ENCODE measurements at regions not wholly inside any gene's neighbourhood (a gene's known extent, or its start where the extent isn't known, plus 50 kb on each side); places are given as distances from the start of the nearest gene placed in this dataset.

GRCh38 chr19:31402529-31403316, 53.5 kb upstream of the TSHZ3 start:
- no peak for DNase-seq (ENCODE audit: low read depth in 3 of 3)

- no peak for DNase-seq (ENCODE audit: low read depth in 3 of 3)
These were observed 56.9 kb upstream of the TSHZ3 start for GRCh38 chr19:31406106-31406505.

- no peak for DNase-seq (ENCODE audit: low read depth in 3 of 3)
These were observed 59.4 kb upstream of the TSHZ3 start for GRCh38 chr19:31408460-31409124.

GRCh38 chr19:31413353-31413752, 64.1 kb upstream of the TSHZ3 start:
- DNase-seq (ENCODE audit: low read depth in 3 of 3): no peak

GRCh38 chr19:31415322-31415721, 66.1 kb upstream of the TSHZ3 start:
- no peak for DNase-seq (ENCODE audit: low read depth in 3 of 3)

GRCh38 chr19:31416548-31416947, 67.3 kb upstream of the TSHZ3 start:
- DNase-seq (ENCODE audit: low read depth in 3 of 3): no peak

- DNase-seq (ENCODE audit: low read depth in 3 of 3): no peak
These were observed 68.8 kb upstream of the TSHZ3 start for GRCh38 chr19:31418055-31418454.

GRCh38 chr19:31418692-31419430, 69.6 kb upstream of the TSHZ3 start:
- no peak for DNase-seq (ENCODE audit: low read depth in 3 of 3)

- no peak for DNase-seq (ENCODE audit: low read depth in 3 of 3)
These were observed 70.7 kb upstream of the TSHZ3 start for GRCh38 chr19:31419871-31420445.

- no peak for DNase-seq (ENCODE audit: low read depth in 3 of 3)
These were observed 71.8 kb upstream of the TSHZ3 start for GRCh38 chr19:31421082-31421481.

GRCh38 chr19:31421856-31422255, 72.6 kb upstream of the TSHZ3 start:
- no peak for DNase-seq (ENCODE audit: low read depth in 3 of 3)

- DNase-seq (ENCODE audit: low read depth in 3 of 3): no peak
These were observed 74.7 kb upstream of the TSHZ3 start for GRCh38 chr19:31423896-31424295.

- no peak for DNase-seq (ENCODE audit: low read depth in 3 of 3)
These were observed 75.8 kb upstream of the TSHZ3 start for GRCh38 chr19:31424861-31425620.

- no peak for DNase-seq (ENCODE audit: low read depth in 3 of 3)
These were observed 78.6 kb upstream of the TSHZ3 start for GRCh38 chr19:31427857-31428256.

GRCh38 chr19:31430381-31430780, 81.1 kb upstream of the TSHZ3 start:
- no peak for DNase-seq (ENCODE audit: low read depth in 3 of 3)

GRCh38 chr19:31432201-31432810, 83.1 kb upstream of the TSHZ3 start:
- DNase-seq (ENCODE audit: low read depth in 3 of 3): no peak

- DNase-seq (ENCODE audit: low read depth in 3 of 3): no peak
These were observed 87.0 kb upstream of the TSHZ3 start for GRCh38 chr19:31436121-31436776.

- no peak for DNase-seq (ENCODE audit: low read depth in 3 of 3)
These were observed 89.4 kb upstream of the TSHZ3 start for GRCh38 chr19:31438401-31439269.

- DNase-seq (ENCODE audit: low read depth in 3 of 3): no peak
These were observed 90.0 kb upstream of the TSHZ3 start for GRCh38 chr19:31439270-31439573.

GRCh38 chr19:31444931-31445330, 95.7 kb upstream of the TSHZ3 start:
- DNase-seq (ENCODE audit: low read depth in 3 of 3): no peak
